GM12875 (cell line): ENCODE measurements at regions not wholly inside any gene's neighbourhood (a gene's known extent, or its start where the extent isn't known, plus 50 kb on each side); places are given as distances from the start of the nearest gene placed in this dataset.

ENCODE experiments used
- H3K4me3 ChIP-seq: one replicate; pipeline ENCODE4 v1.5.1; 2011; ENCODE audit warnings: low read depth, low read length, control low read depth
- CTCF ChIP-seq: IDR thresholded peaks from 2 replicates; pipeline ENCODE4 v1.5.1; 2011; ENCODE audit warnings: low read depth, mild to moderate bottlenecking, control low read depth, inconsistent platforms, low read length, moderate library complexity, borderline replicate concordance; ENCODE audit not compliant: insufficient read depth

- H3K4me3 ChIP-seq = no peak overlapping the region
- TF ChIP-seq CTCF = no peak
Measured at GRCh38 chr12:38123566-38124246, 192.9 kb upstream of the ALG10B start.

DNA sequence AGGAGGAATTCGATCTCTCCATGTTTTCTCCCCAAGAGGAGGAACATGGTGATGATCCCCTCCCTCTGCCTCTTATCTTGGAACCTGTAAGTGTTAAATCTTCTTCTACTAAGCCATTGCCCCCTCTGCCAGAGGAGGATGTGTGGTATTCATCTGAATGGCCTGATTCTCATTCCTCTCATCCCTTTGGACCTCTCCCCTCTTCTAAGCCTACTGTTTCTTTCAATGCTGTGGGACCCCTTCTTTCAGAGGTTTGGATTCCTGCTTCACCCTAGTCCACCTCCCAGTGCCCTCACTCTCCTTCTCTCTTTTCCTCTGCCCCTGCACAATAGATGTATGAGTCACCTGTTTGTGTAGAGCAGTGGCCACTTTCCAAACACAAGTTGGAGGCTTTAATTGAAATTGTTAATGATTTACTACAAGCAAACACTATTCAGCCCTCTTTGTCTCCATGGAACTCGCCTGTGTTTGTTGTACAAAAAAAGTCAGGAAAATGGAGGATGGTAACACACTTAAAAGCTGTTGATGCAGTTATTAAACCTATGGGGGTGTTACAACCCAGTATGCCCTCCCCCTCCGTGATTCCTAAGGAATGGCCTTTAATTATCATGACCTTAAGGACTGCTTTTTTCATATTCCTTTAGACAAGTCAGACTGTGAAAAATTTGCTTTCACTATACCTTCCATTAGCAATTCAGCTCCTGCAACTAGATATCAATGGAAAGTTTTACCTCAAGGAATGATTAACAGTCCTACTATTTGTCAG, 192.1 kb upstream of the ALG10B start:
- no peak overlapping the region for H3K4me3 ChIP-seq
- no peak for TF ChIP-seq CTCF

- TF ChIP-seq CTCF = no peak
Measured at GRCh38 chr12:38132139-38132538, 184.4 kb upstream of the ALG10B start.

GRCh38 chr12:38137287-38137686, 179.3 kb upstream of the ALG10B start:
- H3K4me3 ChIP-seq = no peak overlapping the region
- TF ChIP-seq CTCF = no peak

More at GRCh38 chr12:38132139-38132538, 184.4 kb upstream of the ALG10B start:
- H3K4me3 ChIP-seq = no peak overlapping the region

DNA sequence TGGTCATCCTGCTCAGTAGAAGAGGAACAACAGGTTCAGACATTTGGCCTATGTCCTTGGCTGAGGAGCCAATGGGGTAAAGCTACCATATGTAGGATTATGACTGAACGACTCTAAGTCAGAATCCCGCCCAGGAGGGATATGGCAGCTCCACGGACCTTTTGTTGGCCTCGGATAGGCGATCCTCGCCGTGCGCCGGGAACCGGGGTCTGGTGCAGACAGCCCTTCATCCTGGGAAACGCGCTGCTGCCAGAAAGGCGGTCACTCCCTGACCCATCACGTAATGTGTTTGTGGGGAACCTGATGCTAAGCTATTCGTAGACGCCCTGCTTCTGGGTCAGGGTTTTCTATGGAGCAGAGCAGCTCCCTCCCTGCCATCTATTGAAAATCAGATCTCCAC, 178.9 kb upstream of the ALG10B start:
- TF ChIP-seq CTCF = no peak
- H3K4me3 ChIP-seq = no peak overlapping the region

- peak; percentile 78; the same call in 1 of the 2 replicates for TF ChIP-seq CTCF
- no peak overlapping the region for H3K4me3 ChIP-seq
Measured at GRCh38 chr12:38138225-38139221, 178.1 kb upstream of the ALG10B start.
